Stimulated activated CD8-positive, alpha-beta memory T cell treated with anti-CD3 and anti-CD28 coated beads, Interleukin-12 subunit alpha, Interleukin-12 subunit beta, amount 100 ng/mL, for 4 hours (primary cell): ENCODE measurements at regions not wholly inside any gene's neighbourhood (a gene's known extent, or its start where the extent isn't known, plus 50 kb on each side); places are given as distances from the start of the nearest gene placed in this dataset.

Source experiments
- DNase-seq: peaks from one replicate; pipeline ENCODE4 v3.0.0-alpha.2; 2020; ENCODE audit warnings: low read depth

GRCh38 chr18:76544511-76545345, 49.7 kb upstream of the ZNF516 start:
- no peak for DNase-seq
